Chondrocyte (in vitro differentiated cells): ENCODE measurements at regions not wholly inside any gene's neighbourhood (a gene's known extent, or its start where the extent isn't known, plus 50 kb on each side); places are given as distances from the start of the nearest gene placed in this dataset.

Experiments used
- DNase-seq: peaks from one replicate; pipeline ENCODE4 v3.0.0; 2021; ENCODE audit warnings: mixed read lengths, low spot score
- H3K27ac Mint-ChIP-seq: one replicate; pipeline ENCODE4 v1.8.0; 2021; ENCODE audit warnings: mild to moderate bottlenecking, moderate library complexity, mixed read lengths; ENCODE audit not compliant: unreplicated experiment
- H3K27me3 Mint-ChIP-seq: 2 replicates; pipeline ENCODE4 v1.8.0; 2021; ENCODE audit warnings: low read depth, mixed read lengths
- H3K36me3 Mint-ChIP-seq: 2 replicates; pipeline ENCODE4 v1.8.0; 2021; ENCODE audit warnings: low read depth, mixed read lengths
- H3K4me1 Mint-ChIP-seq: 2 replicates; pipeline ENCODE4 v1.8.0; 2021; ENCODE audit warnings: low read depth, mild to moderate bottlenecking, mixed read lengths
- H3K4me3 Mint-ChIP-seq: one replicate; pipeline ENCODE4 v1.8.0; 2021; ENCODE audit warnings: mild to moderate bottlenecking, moderate library complexity, mixed read lengths; ENCODE audit not compliant: unreplicated experiment
- H3K9me3 Mint-ChIP-seq: 2 replicates; pipeline ENCODE4 v1.8.0; 2021; ENCODE audit warnings: low read depth, mixed read lengths
- CTCF ChIP-seq: fragments of 200-600 bp; sonication (generic); IDR thresholded peaks from 2 replicates; pipeline ENCODE4 v1.5.0; 2021; ENCODE audit warnings: antibody characterized with exemption, mild to moderate bottlenecking, moderate library complexity

- H3K4me1 Mint-ChIP-seq: peaks cover 16% of the 10 kb centered on the region
- no peak overlapping the region for H3K27ac Mint-ChIP-seq
- no peak for DNase-seq
- peaks cover 3% of the 10 kb centered on the region for H3K9me3 Mint-ChIP-seq
- no peaks in the 10 kb centered on the region for H3K27me3 Mint-ChIP-seq
- H3K4me3 Mint-ChIP-seq: no peak overlapping the region
- H3K36me3 Mint-ChIP-seq: no peaks in the 10 kb centered on the region
- TF ChIP-seq CTCF: no peak
These were observed 152.6 kb upstream of the PLSCR5 start for GRCh38 chr3:146757759-146758158.

GRCh38 chr3:146750196-146750595 is 145.1 kb upstream of the PLSCR5 start:
- H3K9me3 Mint-ChIP-seq: peaks cover 14% of the 10 kb centered on the region
- H3K4me1 Mint-ChIP-seq: peaks cover 40% of the 10 kb centered on the region
- H3K4me3 Mint-ChIP-seq: no peak overlapping the region
- H3K27ac Mint-ChIP-seq: peak overlapping the region; percentile 39
- peaks cover 2% of the 10 kb centered on the region for H3K36me3 Mint-ChIP-seq
- no peaks in the 10 kb centered on the region for H3K27me3 Mint-ChIP-seq
- no peak for TF ChIP-seq CTCF
- no peak for DNase-seq

- H3K36me3 Mint-ChIP-seq: peaks cover 2% of the 10 kb centered on the region
- no peak overlapping the region for H3K4me3 Mint-ChIP-seq
- DNase-seq: no peak
- peak; percentile 82 for TF ChIP-seq CTCF
- H3K27me3 Mint-ChIP-seq: no peaks in the 10 kb centered on the region
- no peak overlapping the region for H3K27ac Mint-ChIP-seq
- peaks cover 14% of the 10 kb centered on the region for H3K9me3 Mint-ChIP-seq
- peaks cover 40% of the 10 kb centered on the region for H3K4me1 Mint-ChIP-seq
These were observed 142.8 kb upstream of the PLSCR5 start for GRCh38 chr3:146747928-146748327.

- H3K4me3 Mint-ChIP-seq: no peak overlapping the region
- no peak for TF ChIP-seq CTCF
- H3K4me1 Mint-ChIP-seq: peaks cover 40% of the 10 kb centered on the region
- no peak overlapping the region for H3K27ac Mint-ChIP-seq
- no peak for DNase-seq
- H3K9me3 Mint-ChIP-seq: peaks cover 14% of the 10 kb centered on the region
- H3K36me3 Mint-ChIP-seq: no peaks in the 10 kb centered on the region
- H3K27me3 Mint-ChIP-seq: no peaks in the 10 kb centered on the region
These were observed 141.9 kb upstream of the PLSCR5 start for GRCh38 chr3:146747051-146747450.

- no peaks in the 10 kb centered on the region for H3K36me3 Mint-ChIP-seq
- H3K27me3 Mint-ChIP-seq: no peaks in the 10 kb centered on the region
- TF ChIP-seq CTCF: no peak
- peak overlapping the region; percentile 22 for H3K27ac Mint-ChIP-seq
- no peak overlapping the region for H3K4me3 Mint-ChIP-seq
- H3K9me3 Mint-ChIP-seq: peaks cover 8% of the 10 kb centered on the region
- H3K4me1 Mint-ChIP-seq: peaks cover 40% of the 10 kb centered on the region
- DNase-seq: no peak
These were observed 141.0 kb upstream of the PLSCR5 start for GRCh38 chr3:146746190-146746589.
